ENCODE measurements at regions not wholly inside any gene's neighbourhood (a gene's known extent, or its start where the extent isn't known, plus 50 kb on each side); places are given as distances from the start of the nearest gene placed in this dataset.

DNA sequence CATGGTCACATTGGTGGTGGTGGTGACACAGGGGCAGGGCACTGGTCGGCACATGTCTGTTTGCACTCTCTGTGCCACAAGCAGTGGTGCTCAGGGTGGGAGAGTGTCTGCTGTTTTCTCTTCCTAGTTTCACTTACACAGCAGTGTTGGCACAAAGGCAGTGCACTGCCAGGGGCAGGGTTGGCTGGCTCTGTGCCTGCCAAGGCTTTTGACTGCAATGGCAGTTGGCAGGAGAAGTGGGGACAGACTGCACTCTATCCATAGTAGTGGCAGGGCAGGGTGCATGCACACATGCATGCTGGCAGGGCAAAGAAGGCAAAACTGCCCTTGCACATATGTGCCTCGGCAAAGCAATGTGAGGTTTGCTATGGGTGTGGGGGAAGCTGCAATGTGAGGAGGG lies 635.9 kb downstream of the SUCLG1 start:
- TF ChIP-seq CTCF (IDR thresholded peaks at IDR 0.05; ENCODE audit: low read length) (no peak), EZH2 (optimal IDR thresholded peaks at IDR 0.05; ENCODE audit: low read depth, low read length) (no peak)
